ENCODE measurements at regions not wholly inside any gene's neighbourhood (a gene's known extent, or its start where the extent isn't known, plus 50 kb on each side); places are given as distances from the start of the nearest gene placed in this dataset.

- TF ChIP-seq CTCF (IDR thresholded peaks at IDR 0.05; ENCODE audit: borderline replicate concordance, extremely low read depth, low read length, poor library complexity, severe bottlenecking): no peak
- TF ChIP-seq EZH2 (IDR thresholded peaks at IDR 0.05; ENCODE audit: borderline replicate concordance, low read depth, low read length, severe bottlenecking): no peak
These were observed 754.4 kb upstream of the GOLIM4 start for GRCh38 chr3:168850109-168850508.
